GM23248 (cell line): ENCODE measurements at regions not wholly inside any gene's neighbourhood (a gene's known extent, or its start where the extent isn't known, plus 50 kb on each side); places are given as distances from the start of the nearest gene placed in this dataset.

Experiments used
- DNase-seq: peaks from one replicate; pipeline ENCODE4 v3.0.0-alpha.2; 2015
- H2AFZ ChIP-seq: fragments of 200-600 bp; sonication (generic); 2 replicates; pipeline ENCODE4 v1.6.1; 2016; ENCODE audit warnings: antibody characterized with exemption
- H3F3A ChIP-seq: fragments of 200-600 bp; sonication (generic); 2 replicates; pipeline ENCODE4 v1.6.1; 2016; ENCODE audit warnings: mild to moderate bottlenecking, antibody characterized with exemption, mixed run types; ENCODE audit not compliant: insufficient read depth
- H3K27ac ChIP-seq: fragments of 200-600 bp; sonication (generic); 2 replicates; pipeline ENCODE4 v1.5.1; 2016; ENCODE audit warnings: mild to moderate bottlenecking
- H3K27me3 ChIP-seq: fragments of 200-600 bp; sonication (generic); replicated peaks from 2 replicates; pipeline ENCODE4 v1.6.1; 2016; ENCODE audit warnings: mild to moderate bottlenecking; ENCODE audit not compliant: insufficient read depth
- H3K36me3 ChIP-seq: fragments of 200-600 bp; sonication (generic); 2 replicates; pipeline ENCODE4 v1.6.1; 2016; ENCODE audit warnings: low read depth, mild to moderate bottlenecking
- H3K4me1 ChIP-seq: fragments of 200-600 bp; sonication (generic); 2 replicates; pipeline ENCODE4 v1.6.1; 2016; ENCODE audit warnings: mild to moderate bottlenecking; ENCODE audit not compliant: insufficient read depth
- H3K4me2 ChIP-seq: fragments of 200-600 bp; sonication (generic); one replicate; pipeline ENCODE4 v1.6.1; 2016; ENCODE audit warnings: mild to moderate bottlenecking; ENCODE audit not compliant: unreplicated experiment
- H3K4me3 ChIP-seq: fragments of 200-600 bp; sonication (generic); 2 replicates; pipeline ENCODE4 v1.5.1; 2016; ENCODE audit warnings: mild to moderate bottlenecking
- H3K79me2 ChIP-seq: fragments of 200-600 bp; sonication (generic); 2 replicates; pipeline ENCODE4 v1.6.1; 2016; ENCODE audit warnings: mild to moderate bottlenecking; ENCODE audit not compliant: insufficient read depth
- H3K9ac ChIP-seq: fragments of 200-600 bp; sonication (generic); 2 replicates; pipeline ENCODE4 v1.6.1; 2016; ENCODE audit warnings: mild to moderate bottlenecking
- H3K9me2 ChIP-seq: fragments of 200-600 bp; sonication (generic); 2 replicates; pipeline ENCODE4 v1.6.1; 2016; ENCODE audit warnings: mixed run types, mild to moderate bottlenecking, moderate library complexity; ENCODE audit not compliant: insufficient read depth
- H3K9me3 ChIP-seq: fragments of 200-600 bp; sonication (generic); one replicate; pipeline ENCODE4 v1.6.1; 2017; ENCODE audit warnings: low read depth
- H4K20me1 ChIP-seq: fragments of 200-600 bp; sonication (generic); 2 replicates; pipeline ENCODE4 v1.6.0; 2016; ENCODE audit not compliant: insufficient read depth
- EZH2 ChIP-seq: fragments of 200-600 bp; sonication (generic); IDR thresholded peaks from 2 replicates; pipeline ENCODE4 v1.6.1; 2018; ENCODE audit warnings: antibody characterized with exemption, mild to moderate bottlenecking; ENCODE audit not compliant: insufficient read depth, poor library complexity, severe bottlenecking
- EZH2phosphoT487 ChIP-seq: fragments of 200-600 bp; sonication (generic); IDR thresholded peaks from 2 replicates; pipeline ENCODE4 v1.6.1; 2018; ENCODE audit warnings: antibody characterized with exemption, moderate library complexity, mild to moderate bottlenecking, low read depth; ENCODE audit not compliant: insufficient read depth
- WGBS, 2 experiments: methylation state at CpG; one replicate each; pipeline ENCODE4 v1.1.6; 2015 to 2017; ENCODE audit warnings: low lambda C conversion rate in 2 of 2, low coverage in 1 of 2; ENCODE audit errors: missing lambda C conversion rate in 2 of 2; 5-methylcytosine and 5-hydroxymethylcytosine counted together
- in situ Hi-C: fragments of 300-500 bp; cut with MboI; formaldehyde crosslinking; loops from 2 replicates; pipeline ENCODE4 v1.15.0; 2020

DNA sequence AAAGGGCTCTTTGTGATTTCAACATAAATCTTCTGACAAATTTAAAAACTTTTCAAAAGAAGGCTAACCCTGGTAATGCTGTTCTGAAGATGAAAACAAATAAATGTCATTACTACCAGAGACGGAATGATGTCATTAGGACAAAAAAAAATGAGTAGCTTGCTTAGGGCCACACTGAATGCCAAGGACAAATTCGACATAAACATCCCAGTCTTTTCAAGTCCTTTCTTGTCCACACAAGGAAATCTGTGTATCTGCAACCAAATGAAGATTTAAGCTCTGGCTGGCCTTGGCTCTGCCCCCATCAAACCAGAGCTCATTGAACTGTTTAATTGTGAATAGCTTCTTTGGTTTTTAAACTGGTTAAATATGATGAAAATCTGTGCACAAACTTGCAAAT lies 592.7 kb downstream of the TLE1 start:
- Histone ChIP-seq H3K27ac (no peak overlapping the region), H3K9me2 (no peaks in the 10 kb centered on the region), H3F3A (no peaks in the 10 kb centered on the region), H3K4me2 (no peak overlapping the region), H2AFZ (no peak overlapping the region), H3K27me3 (no peaks in the 10 kb centered on the region; the same call in 1 of the 2 replicates), H3K4me3 (no peak overlapping the region), H3K9me3 (no peaks in the 10 kb centered on the region), H3K4me1 (no peaks in the 10 kb centered on the region), H3K79me2 (no peaks in the 10 kb centered on the region), H3K9ac (no peak overlapping the region), H4K20me1 (no peaks in the 10 kb centered on the region), H3K36me3 (no peaks in the 10 kb centered on the region)
- no peak for TF ChIP-seq EZH2phosphoT487
- TF ChIP-seq EZH2: no peak
- in situ Hi-C loops: no loop called here
- DNase-seq: no peak
- 30 to 37% methylated on average over 2 of the region's 2 CpGs for WGBS, 2 experiments

- H3K4me2 ChIP-seq: no peak overlapping the region
- H3K27ac ChIP-seq: no peak overlapping the region
- no peaks in the 10 kb centered on the region for H3K79me2 ChIP-seq
- DNase-seq: no peak
- H4K20me1 ChIP-seq: no peaks in the 10 kb centered on the region
- no peaks in the 10 kb centered on the region for H3F3A ChIP-seq
- H3K4me1 ChIP-seq: no peaks in the 10 kb centered on the region
- H3K9ac ChIP-seq: no peak overlapping the region
- H3K36me3 ChIP-seq: no peaks in the 10 kb centered on the region
- no peak overlapping the region for H2AFZ ChIP-seq
- no peaks in the 10 kb centered on the region for H3K9me2 ChIP-seq
- H3K27me3 ChIP-seq: no peaks in the 10 kb centered on the region
- 62 to 75% methylated on average over 2 of the region's 2 CpGs for WGBS, 2 experiments
- in situ Hi-C loops: no loop called here
- no peak overlapping the region for H3K4me3 ChIP-seq
- H3K9me3 ChIP-seq: no peaks in the 10 kb centered on the region
- TF ChIP-seq EZH2phosphoT487 (no peak), EZH2 (no peak)
These were observed 597.3 kb downstream of the TLE1 start for GRCh38 chr9:81092057-81092456.

DNA sequence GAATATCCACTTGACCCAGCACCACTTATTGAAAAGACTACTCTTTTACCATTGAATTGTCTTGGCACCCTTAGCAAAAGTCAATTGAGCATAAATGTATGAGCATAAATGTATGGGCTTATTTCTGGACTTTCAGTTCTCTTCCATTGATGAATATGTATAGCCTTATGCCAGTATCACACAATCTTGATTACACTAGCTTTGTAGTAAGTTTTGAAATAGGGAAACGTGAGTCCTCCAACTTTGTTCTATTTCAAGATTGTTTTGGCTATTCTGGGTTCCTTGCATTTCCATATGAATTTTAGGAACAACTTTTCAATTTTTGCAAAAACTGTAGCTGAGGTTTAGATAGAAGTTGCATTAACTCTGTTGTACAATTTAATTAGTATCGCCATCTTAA lies 601.0 kb downstream of the TLE1 start:
- TF ChIP-seq EZH2: no peak
- TF ChIP-seq EZH2phosphoT487: no peak
- Histone ChIP-seq H3K27me3 (0 out of 2 replicates have a peak, but pooled peaks cover 3% of the 10 kb centered on the region), H3K9me2 (no peaks in the 10 kb centered on the region), H3K9ac (no peak overlapping the region), H3K4me2 (no peak overlapping the region), H3K36me3 (no peaks in the 10 kb centered on the region), H3K27ac (no peak overlapping the region), H4K20me1 (no peaks in the 10 kb centered on the region), H3K79me2 (no peaks in the 10 kb centered on the region), H3K4me1 (no peaks in the 10 kb centered on the region), H2AFZ (no peak overlapping the region), H3K9me3 (no peaks in the 10 kb centered on the region), H3F3A (no peaks in the 10 kb centered on the region), H3K4me3 (no peak overlapping the region)
- no peak for DNase-seq
- 50 to 60% methylated on average over 2 of the region's 2 CpGs for WGBS, 2 experiments
- in situ Hi-C loops: no loop called here

DNA sequence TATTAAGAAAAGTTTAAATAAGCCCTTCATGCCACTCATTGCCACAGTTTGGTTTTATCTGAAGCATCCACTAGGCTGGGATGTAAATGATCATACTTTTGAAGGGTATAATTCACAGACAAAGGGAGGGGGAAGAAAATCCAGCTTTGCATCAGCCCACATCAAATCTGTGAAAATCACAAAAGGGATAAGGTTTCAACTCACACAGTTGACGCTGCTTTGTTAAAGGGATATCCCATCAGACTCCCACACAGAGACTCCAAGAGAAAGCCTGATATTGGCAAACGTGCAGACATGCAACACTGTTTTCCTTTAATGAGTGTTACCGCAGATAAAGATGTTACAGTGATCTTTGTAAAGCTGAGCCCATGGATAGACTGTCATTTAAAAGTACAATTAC lies 602.9 kb downstream of the TLE1 start:
- in situ Hi-C loops: no loop called here
- no peaks in the 10 kb centered on the region for H3K9me2 ChIP-seq
- WGBS, 2 experiments: 76 to 82% methylated on average over 3 of the region's 3 CpGs
- H3K9ac ChIP-seq: no peak overlapping the region
- no peak overlapping the region for H3K27ac ChIP-seq
- no peaks in the 10 kb centered on the region for H3K4me1 ChIP-seq
- no peaks in the 10 kb centered on the region for H3F3A ChIP-seq
- TF ChIP-seq EZH2phosphoT487 (no peak), EZH2 (no peak)
- H3K79me2 ChIP-seq: no peaks in the 10 kb centered on the region
- no peaks in the 10 kb centered on the region for H3K36me3 ChIP-seq
- H3K4me2 ChIP-seq: no peak overlapping the region
- H2AFZ ChIP-seq: no peak overlapping the region
- no peaks in the 10 kb centered on the region for H4K20me1 ChIP-seq
- no peak overlapping the region for H3K4me3 ChIP-seq
- H3K9me3 ChIP-seq: no peaks in the 10 kb centered on the region
- 0 out of 2 replicates have a peak, but pooled peaks cover 3% of the 10 kb centered on the region for H3K27me3 ChIP-seq
- no peak for DNase-seq
